Neural cell (in vitro differentiated cells): ENCODE measurements at regions not wholly inside any gene's neighbourhood (a gene's known extent, or its start where the extent isn't known, plus 50 kb on each side); places are given as distances from the start of the nearest gene placed in this dataset.

Experiments used
- EP300 ChIP-seq: fragments of 450-650 bp; conservative IDR thresholded peaks from 2 replicates; pipeline ENCODE4 v1.6.1; 2014; ENCODE audit warnings: antibody characterized with exemption, mild to moderate bottlenecking, moderate library complexity; ENCODE audit not compliant: poor library complexity, severe bottlenecking
- POLR2AphosphoS5 ChIP-seq: IDR thresholded peaks from 2 replicates; pipeline ENCODE4 v1.6.1; 2012
- RAD21 ChIP-seq: fragments of 450-650 bp; conservative IDR thresholded peaks from 2 replicates; pipeline ENCODE4 v1.6.1; 2014; ENCODE audit warnings: antibody characterized with exemption, mild to moderate bottlenecking, moderate library complexity
- SMC3 ChIP-seq: fragments of 450-650 bp; conservative IDR thresholded peaks from 2 replicates; pipeline ENCODE4 v1.6.1; 2014; ENCODE audit warnings: antibody characterized with exemption, mild to moderate bottlenecking, moderate library complexity; ENCODE audit not compliant: poor library complexity
- TAF1 ChIP-seq: IDR thresholded peaks from 2 replicates; pipeline ENCODE4 v1.6.1; 2012; ENCODE audit warnings: low read depth
- TF ChIP-seq, protein P1 (sequence below): fragments of 450-650 bp; IDR thresholded peaks from 2 replicates; pipeline ENCODE4 v1.5.1; 2014; ENCODE audit warnings: antibody characterized with exemption, mild to moderate bottlenecking, moderate library complexity; ENCODE audit not compliant: poor library complexity, severe bottlenecking
- TF ChIP-seq, protein P2 (sequence below): IDR thresholded peaks from 2 replicates; pipeline ENCODE4 v1.6.1; 2012; ENCODE audit warnings: borderline replicate concordance

DNA sequence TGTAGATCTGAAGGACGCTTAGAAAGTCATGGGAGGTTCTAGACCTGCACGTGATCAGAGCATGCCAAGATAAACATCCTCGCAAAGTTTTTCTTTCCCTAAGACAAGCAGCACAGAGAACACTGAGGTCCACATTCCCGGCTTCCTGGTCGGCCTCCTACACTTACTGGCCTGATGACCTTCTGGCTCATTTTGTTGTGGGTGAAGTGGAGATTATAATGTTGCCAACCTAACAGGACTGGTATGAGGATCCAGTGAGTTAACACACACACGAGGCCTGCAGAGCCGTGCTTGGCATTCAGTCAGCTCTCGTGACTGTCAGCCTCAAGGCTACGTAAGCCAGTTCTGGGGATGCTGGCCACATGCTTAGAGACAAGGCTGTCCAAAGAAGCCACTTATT lies 186.0 kb downstream of the TENT4A start:
- TF ChIP-seq EP300 (no peak), POLR2AphosphoS5 (no peak), SMC3 (no peak), TAF1 (no peak), RAD21 (no peak)
- TF ChIP-seq, protein P1, sequence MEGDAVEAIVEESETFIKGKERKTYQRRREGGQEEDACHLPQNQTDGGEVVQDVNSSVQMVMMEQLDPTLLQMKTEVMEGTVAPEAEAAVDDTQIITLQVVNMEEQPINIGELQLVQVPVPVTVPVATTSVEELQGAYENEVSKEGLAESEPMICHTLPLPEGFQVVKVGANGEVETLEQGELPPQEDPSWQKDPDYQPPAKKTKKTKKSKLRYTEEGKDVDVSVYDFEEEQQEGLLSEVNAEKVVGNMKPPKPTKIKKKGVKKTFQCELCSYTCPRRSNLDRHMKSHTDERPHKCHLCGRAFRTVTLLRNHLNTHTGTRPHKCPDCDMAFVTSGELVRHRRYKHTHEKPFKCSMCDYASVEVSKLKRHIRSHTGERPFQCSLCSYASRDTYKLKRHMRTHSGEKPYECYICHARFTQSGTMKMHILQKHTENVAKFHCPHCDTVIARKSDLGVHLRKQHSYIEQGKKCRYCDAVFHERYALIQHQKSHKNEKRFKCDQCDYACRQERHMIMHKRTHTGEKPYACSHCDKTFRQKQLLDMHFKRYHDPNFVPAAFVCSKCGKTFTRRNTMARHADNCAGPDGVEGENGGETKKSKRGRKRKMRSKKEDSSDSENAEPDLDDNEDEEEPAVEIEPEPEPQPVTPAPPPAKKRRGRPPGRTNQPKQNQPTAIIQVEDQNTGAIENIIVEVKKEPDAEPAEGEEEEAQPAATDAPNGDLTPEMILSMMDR: no peak
- TF ChIP-seq, protein P2, sequence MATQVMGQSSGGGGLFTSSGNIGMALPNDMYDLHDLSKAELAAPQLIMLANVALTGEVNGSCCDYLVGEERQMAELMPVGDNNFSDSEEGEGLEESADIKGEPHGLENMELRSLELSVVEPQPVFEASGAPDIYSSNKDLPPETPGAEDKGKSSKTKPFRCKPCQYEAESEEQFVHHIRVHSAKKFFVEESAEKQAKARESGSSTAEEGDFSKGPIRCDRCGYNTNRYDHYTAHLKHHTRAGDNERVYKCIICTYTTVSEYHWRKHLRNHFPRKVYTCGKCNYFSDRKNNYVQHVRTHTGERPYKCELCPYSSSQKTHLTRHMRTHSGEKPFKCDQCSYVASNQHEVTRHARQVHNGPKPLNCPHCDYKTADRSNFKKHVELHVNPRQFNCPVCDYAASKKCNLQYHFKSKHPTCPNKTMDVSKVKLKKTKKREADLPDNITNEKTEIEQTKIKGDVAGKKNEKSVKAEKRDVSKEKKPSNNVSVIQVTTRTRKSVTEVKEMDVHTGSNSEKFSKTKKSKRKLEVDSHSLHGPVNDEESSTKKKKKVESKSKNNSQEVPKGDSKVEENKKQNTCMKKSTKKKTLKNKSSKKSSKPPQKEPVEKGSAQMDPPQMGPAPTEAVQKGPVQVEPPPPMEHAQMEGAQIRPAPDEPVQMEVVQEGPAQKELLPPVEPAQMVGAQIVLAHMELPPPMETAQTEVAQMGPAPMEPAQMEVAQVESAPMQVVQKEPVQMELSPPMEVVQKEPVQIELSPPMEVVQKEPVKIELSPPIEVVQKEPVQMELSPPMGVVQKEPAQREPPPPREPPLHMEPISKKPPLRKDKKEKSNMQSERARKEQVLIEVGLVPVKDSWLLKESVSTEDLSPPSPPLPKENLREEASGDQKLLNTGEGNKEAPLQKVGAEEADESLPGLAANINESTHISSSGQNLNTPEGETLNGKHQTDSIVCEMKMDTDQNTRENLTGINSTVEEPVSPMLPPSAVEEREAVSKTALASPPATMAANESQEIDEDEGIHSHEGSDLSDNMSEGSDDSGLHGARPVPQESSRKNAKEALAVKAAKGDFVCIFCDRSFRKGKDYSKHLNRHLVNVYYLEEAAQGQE: no peak
